Epithelial cell of proximal tubule (primary cell): ENCODE measurements at regions not wholly inside any gene's neighbourhood (a gene's known extent, or its start where the extent isn't known, plus 50 kb on each side); places are given as distances from the start of the nearest gene placed in this dataset.

Experiments used
- DNase-seq: peaks from one replicate; pipeline ENCODE4 v3.0.0-alpha.2; 2011; ENCODE audit warnings: low read depth
- H3K4me3 ChIP-seq: 2 replicates; pipeline ENCODE4 v1.5.1; 2011; ENCODE audit warnings: low read depth, mild to moderate bottlenecking, low read length
- CTCF ChIP-seq: conservative IDR thresholded peaks from 2 replicates; pipeline ENCODE4 v1.5.1; 2012; ENCODE audit warnings: low read depth, mild to moderate bottlenecking, low read length

DNA sequence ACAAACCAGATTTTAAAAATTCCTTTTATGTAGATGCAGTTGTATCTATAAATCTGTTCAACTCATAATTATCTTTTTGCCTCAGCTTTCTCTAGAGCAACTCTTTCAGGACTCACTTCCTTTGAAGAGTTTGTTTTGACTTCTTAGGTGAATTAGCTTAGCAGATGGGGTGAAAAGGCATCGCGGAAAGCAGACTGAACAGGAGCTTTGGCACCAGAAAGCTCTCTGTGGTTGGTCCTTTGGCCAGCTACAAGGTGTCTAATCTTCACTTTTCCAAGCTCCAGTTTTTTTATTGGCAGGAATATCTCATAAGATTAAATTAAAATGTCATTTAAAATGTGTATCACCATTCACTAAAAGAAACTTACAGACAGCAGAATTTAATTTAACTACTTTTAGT is 60.6 kb upstream of the KLF12 start:
- no peak overlapping the region for H3K4me3 ChIP-seq
- DNase-seq: no peak
- no peak for TF ChIP-seq CTCF

DNA sequence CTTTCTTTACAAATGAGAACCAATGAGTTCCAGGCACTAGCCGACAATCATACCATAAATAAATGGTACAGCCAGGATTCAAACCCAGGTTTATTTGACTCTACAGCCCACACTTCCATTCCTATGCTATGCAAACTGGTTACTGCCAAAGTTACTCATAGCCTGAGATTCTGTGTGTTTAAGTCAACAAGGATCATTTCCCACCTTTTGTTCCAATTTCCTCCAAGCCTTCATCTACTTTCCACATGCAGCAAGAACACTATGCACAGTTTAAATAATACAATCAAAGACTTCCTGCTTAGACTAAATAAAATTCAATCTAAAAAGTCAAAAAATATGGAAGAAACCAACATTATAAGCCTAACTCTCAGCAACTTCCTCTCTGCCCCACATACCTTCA is 59.2 kb upstream of the KLF12 start:
- TF ChIP-seq CTCF: no peak
- no peak overlapping the region for H3K4me3 ChIP-seq
- DNase-seq: no peak

GRCh38 chr13:74191410-74191809 is 57.2 kb upstream of the KLF12 start:
- no peak for DNase-seq
- H3K4me3 ChIP-seq: no peak overlapping the region
- TF ChIP-seq CTCF: no peak

GRCh38 chr13:74190999-74191398 is 56.8 kb upstream of the KLF12 start:
- no peak overlapping the region for H3K4me3 ChIP-seq
- no peak for TF ChIP-seq CTCF
- no peak for DNase-seq

- no peak overlapping the region for H3K4me3 ChIP-seq
- TF ChIP-seq CTCF: no peak
- no peak for DNase-seq
Measured at GRCh38 chr13:74187564-74187963, 53.4 kb upstream of the KLF12 start.

DNA sequence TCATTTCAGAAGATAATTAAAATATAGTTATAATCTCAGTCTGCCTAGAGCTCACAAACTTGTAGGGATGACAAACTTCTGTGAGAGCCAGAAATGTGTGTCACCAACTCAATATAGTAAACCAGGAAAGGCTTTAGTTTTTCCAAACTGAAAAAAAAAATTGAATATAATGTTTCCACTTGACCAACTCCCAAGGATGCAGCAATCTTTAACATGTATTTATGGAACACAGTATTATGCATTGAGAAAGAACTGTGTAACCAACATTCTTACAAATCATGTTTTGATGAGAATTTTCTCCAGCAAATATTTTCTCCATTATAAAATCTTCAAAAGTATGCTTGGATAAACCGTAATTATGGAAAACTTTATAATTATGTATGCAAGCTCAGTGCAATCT is 50.1 kb upstream of the KLF12 start:
- no peak overlapping the region for H3K4me3 ChIP-seq
- no peak for TF ChIP-seq CTCF

More for the DNA sequence above, 50.1 kb upstream of the KLF12 start:
- DNase-seq: no peak
